ENCODE measurements at regions not wholly inside any gene's neighbourhood (a gene's known extent, or its start where the extent isn't known, plus 50 kb on each side); places are given as distances from the start of the nearest gene placed in this dataset.
"Not testable (repeated sequence)": the region's sequence is repeated elsewhere in the genome, so short reads cannot be mapped to it uniquely, and the experiment has no call there.

DNA sequence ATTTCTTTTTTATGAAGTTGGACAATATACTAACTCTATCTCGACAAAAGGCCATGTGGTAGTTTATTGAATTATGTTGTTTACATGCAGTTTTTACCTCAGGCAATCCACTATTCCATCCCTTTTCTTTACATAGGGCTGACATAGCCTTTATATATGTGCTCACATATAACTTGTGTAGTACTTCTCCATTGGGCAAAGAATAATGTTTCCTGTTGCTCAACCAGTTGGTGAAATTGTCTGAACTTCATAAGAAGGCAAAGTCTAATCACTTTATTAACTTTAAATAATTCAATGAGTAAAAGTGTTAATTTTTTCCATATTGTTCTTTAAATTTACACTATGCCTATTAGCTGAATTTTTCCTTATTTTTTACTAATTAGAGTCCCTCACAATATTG is 1272.1 kb downstream of the EPHA7 start:
- DNase-seq (ENCODE audit: low spot score): no peak

DNA sequence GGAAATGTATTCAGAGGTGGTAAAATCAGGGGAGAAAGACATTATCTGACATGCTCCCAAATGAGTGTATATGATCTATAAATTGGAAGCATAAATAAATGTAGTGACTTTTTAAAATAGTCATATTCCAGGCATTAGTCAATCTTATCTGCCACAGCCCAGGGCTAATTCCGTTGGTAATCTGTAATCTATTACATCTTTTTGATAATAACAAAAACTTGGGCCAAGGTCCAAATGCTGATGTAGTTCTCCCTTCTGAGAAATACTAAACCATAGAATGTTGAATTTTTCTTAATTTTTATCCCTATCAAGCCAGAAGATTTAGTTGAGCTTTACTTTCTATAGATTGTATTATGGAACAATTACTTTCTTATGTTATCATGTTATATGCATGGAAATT is 1279.8 kb downstream of the EPHA7 start:
- DNase-seq (ENCODE audit: low spot score): no peak

DNA sequence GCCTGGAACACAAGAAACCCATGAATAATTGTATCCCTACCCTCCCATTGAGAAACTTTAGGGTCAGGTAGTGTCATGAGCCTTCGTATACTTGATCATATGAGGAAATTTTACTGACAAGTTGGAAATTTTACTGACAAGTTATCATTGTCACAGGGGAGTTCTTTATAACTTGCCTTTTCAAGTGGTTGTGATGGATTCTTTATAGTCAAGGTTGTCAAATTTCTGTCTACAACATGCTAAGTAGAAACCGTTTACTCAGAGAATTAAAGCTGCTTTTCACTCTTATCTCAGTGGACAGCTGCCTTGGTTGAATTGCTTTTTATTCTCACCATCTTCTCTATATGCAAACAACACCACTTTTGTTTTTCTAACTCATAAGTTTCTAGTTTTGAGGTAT is 1286.4 kb downstream of the EPHA7 start:
- DNase-seq (ENCODE audit: low spot score): no peak

DNA sequence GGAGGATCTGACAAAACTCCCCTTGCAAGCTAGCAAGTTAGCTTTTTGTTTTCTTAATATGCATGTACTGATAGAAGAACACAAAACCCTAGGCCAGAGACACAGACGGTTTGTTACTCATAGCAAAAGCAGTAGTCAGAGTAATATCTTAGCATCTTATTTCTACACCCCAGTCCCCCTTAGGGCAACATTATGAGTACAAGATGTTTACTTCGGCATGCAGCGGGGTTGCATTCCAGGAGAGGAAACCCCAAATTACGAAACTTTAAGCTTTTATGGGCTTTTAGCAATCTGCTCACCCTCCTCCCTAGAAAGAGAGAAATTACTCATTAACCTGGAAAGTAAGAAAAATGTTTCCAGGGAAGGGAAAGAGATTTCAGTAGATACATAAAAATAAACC is 1286.9 kb downstream of the EPHA7 start:
- no peak for DNase-seq (ENCODE audit: low spot score)

DNA sequence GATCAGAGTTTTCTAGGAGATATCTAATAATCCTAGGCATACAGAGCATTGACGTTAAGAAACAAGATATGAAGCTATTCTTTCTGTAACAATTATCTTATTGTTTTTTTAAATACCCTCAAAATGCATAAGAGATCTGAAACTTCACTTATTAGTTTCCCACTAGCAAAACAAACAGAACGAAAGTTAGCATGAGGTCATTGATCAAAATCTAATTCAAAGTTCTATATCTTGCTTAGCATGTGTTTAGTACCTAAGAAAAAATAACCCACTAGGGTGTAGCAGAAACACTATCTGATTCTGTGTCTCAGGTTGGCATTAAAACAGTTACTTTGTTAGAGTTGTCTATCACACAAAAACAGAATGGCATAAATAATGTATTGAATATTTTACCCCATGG is 1288.4 kb downstream of the EPHA7 start:
- no peak for DNase-seq (ENCODE audit: low spot score)

DNA sequence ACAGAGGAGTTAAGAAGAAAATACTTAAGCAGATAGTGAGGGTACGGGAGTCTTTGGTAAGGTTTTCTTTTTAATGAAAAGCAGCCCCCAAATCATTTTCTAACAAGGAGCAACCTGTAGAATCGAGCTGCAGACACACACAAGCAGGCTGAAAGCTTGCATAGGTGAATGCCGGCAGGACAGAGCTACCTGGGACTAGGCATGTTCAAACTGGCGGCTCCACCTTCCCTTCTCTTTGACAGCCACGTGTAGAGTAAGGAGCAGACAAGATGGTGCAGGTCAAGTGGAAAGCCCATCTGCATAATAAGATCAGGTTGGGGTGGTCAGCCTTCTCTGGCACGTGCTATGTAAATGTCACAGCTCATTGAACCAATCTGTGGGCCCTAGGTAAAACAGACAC is 1292.4 kb downstream of the EPHA7 start:
- DNase-seq (ENCODE audit: low spot score): no peak

DNA sequence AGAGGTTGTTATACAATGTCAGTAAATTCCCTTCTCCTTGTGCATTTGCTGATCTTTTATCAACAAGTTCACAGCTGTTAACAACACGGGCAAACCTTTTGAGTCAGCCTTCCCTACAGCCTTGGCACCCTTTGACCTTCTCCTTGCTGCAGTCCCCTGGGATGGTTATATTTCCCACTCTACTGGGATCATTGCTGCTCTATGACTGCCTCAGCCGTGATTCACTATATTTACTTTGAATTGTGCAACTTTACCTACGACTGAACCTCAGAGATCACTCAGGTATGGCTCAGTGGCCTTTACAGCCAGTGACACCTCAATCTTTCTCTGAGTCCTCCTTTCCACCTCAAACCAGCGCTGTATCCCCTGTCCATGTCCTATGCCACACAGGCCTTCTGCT is 1293.3 kb downstream of the EPHA7 start:
- DNase-seq (ENCODE audit: low spot score): peak; percentile 25

DNA sequence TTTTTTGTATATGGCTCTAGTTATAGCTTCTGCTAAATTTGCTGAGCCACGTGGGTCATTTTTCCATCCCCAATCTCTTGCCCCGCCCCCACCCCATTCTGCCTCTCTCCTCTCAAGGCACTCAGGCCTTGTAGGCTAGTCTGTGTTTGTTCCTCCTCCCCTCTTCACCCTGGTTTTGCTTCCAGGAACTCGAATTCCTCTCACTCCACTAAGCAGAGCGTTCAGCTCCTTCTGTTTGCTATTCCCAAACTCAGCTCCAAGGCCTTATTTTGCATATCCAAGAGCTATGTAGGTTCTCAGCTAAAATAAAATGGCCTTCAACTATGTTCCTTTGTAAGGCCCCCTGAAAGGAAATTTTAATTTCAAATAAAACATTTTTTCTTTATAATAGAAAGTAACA is 1293.7 kb downstream of the EPHA7 start:
- no peak for DNase-seq (ENCODE audit: low spot score)

DNA sequence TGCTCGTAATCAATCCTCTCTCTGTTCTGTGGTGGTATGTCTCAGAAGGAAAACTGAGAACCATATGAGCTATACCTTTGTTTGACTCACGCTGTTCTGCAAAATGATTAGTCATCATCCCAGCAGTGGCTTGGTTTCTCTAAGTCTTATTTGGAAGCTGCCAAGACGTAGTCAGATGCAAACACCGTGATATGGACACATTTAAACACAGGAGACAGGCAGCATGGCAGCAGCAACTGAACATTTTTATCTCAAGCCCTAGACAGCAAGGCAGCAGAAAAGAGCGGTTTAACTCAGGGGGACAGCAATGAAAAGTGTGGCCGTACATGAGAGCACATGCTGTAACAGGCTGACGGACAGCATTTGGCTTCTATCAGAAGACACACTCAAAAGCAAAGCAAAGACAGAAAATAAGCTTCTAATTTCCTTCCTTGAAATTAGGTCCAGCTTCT is 1295.1 kb downstream of the EPHA7 start:
- no peak for DNase-seq (ENCODE audit: low spot score)

DNA sequence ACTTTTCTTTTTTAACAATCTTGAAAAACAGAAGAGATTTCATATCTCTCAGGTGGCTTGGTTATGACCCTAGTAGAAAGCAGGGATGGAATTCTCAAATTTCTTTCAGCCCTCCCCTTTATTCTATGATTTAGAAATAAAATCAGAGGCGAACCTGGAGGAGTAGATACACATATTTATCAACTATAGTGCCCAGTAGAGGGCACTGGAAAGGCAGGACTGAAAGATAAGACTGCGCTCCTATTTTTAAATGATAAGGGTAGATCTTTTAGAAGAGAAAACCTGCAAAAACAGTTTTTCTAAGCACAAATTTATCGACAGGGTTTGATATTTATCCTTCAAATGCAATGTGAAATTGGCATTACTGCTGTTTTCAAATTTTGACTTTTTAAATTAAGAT is 1296.6 kb downstream of the EPHA7 start:
- peak; percentile 7 for DNase-seq (ENCODE audit: low spot score)

DNA sequence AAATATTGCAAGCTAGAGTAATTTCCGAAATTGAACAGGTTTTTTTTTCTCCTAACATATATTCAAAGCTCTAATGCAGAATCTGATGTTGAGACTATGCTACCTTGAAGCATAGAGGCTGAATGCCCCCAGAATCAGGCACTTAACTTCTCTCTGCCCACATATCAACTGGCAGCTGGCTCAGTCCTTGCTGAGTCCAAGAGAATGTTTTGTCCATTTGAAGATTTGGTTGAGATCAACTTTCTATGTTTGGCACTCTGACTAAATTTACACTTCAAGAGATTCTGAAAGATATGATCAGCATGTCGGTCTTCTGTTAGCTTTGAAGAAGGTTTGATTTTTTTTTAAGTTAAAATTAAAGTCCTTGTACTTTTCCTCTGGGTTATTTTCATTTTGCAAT is 1298.1 kb downstream of the EPHA7 start:
- no peak for DNase-seq (ENCODE audit: low spot score)

DNA sequence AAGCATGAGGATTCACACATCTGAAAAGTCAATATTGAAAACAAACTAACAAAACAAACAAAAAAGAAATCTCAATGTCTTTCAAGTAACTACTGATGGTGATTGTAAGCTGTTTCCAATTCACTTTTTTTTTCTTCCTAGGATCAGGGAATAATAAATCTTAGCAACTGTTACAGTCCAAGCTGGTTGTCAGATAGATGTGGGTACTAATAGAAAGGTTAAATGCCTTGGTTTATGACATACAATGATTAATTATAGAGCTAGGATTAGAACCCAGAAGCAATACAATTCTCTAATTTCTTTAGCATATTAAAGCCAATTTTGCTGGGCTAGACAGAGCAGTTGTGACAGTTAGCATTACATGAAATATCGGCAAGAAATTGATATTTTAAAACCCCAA is 1301.6 kb downstream of the EPHA7 start:
- no peak for DNase-seq (ENCODE audit: low spot score)

DNA sequence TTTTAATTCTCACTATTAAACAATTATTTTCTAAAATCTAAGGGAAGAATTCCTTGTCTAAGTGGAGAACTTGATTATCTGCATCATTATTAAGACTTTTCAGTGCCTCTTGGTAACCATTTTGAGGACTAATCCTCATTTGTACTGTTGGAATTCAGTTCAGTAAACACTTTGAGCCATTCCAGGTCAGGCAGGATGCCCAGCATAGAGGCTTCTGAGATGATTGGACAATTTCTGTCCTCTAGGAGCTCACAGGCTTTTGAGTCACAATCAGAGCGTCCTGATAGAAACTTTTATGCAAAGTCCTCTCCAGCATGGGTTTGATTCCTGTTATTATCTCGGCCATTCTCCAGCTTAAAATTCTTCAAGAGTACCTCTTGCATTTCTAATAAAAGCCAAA is 1304.6 kb downstream of the EPHA7 start:
- no peak for DNase-seq (ENCODE audit: low spot score)

DNA sequence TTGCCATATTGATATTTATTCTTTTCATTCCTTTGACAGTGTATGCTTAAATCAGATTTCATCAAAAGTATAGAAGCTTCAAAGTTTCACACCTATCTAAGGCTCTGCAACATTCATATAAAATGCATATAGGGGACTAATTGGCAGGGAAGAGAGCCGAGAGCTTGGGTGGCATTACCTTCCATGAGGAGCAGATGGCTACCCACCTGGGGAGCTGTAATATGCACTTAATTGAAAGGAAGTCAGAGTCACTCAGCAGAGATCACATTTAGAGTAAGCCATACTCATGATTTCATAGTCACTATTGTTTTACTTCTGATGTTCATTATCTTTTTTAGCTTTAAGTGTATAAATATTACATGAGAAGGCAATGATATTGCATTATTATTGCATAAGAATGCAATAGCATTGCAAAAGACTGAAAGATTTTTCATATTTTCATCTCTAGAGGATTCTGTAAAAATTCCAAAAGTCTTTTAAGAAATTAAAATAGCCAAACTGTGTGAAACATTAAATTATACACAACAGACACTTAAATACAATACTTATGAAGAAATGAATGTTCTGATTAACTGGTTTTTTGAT is 1305.2 kb downstream of the EPHA7 start:
- no peak for DNase-seq (ENCODE audit: low spot score)

DNA sequence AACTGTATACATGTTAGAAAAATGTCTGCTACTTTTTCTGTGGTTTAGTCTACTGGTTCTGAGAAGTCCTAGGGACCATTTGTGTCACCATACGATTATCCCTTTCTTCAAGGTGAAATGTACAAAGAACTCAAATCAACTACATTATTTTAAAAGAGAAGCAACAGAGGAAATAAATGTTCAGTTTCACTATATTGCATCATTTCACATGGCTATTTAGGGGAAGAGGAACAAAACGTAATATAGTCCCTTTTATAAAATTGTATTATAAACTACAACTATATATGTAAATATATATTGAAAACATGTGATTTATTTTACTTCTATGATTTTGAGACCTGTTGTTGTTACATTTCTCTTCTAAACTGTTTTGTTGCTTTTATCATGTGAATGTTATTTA is 1308.0 kb downstream of the EPHA7 start:
- DNase-seq (ENCODE audit: low spot score): no peak

DNA sequence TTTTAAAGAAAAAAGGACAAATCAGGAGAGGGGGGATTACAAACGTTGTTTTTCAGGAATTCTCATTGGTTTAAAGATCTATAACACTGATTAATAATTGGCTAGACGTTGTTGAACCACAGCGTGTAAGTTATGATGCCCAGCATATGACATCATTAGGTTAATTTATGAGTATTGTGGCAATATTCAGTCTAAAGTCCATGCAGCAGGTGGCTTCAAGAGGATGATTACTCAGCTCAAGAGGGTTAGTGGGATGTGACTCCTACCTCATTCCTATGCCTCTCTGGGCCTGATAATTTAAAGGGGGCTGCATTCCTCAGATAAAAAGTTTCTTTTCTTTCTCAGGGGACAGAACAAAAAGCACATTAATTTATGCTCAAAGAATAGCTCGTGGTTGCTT is 1309.0 kb downstream of the EPHA7 start:
- no peak for DNase-seq (ENCODE audit: low spot score)

DNA sequence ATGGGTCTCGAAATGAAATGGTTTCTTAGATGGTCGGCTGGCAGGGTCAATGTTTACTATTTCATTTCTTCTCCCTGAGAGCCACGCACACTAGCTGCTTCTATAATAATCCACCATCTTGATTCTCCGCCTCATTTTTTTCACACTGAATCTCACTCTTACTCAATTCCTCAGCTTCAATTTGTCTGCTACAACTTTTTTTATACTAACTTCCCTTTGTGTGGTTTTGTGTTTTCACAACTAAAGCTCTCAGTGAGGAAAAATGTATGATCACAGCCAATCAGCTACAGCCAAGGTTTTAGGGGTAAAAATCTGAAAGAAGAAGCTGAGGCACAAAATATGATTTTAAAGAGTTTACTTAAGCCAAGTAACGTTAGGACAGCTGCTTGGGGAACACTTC is 1309.4 kb downstream of the EPHA7 start:
- no peak for DNase-seq (ENCODE audit: low spot score)

DNA sequence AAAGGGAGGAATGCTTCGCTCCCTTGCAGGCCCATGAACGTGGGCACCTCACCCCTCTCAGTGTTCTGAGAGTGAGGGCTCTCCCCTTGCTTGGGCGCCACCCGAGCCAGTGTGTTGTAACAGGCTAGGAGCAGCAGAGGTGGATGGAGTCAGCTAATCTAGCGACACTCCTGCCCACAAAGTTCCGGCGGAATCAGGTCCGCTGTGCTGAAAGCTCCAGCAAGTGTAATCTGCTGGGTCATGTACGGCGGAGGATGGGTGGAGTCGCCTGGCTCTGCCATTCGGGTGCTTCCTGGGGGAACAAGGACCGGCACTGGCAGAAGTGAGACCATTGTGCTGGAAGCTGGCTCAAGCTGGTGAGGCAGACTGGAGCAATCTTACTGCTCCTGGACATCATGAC is 1310.1 kb downstream of the EPHA7 start:
- DNase-seq (ENCODE audit: low spot score): no peak

DNA sequence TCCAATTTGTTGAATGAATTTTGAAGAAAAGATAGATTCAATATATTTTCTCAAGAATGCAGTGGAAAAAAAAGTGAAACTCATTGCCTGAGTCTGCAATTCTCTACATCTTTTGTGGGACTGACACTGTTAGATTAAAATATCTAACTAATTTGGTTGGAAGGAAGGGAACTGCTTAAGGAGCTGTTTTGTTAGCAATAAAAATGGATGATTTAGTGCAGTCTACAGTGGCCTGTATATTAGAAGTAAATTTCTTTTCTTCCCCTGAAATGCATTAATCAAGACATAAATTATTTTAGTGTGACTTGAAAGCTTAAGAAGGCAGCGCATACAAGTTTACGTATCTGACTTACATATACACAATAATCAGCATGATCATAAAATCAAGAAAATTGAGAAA is 1332.6 kb downstream of the EPHA7 start:
- no peak for DNase-seq (ENCODE audit: low spot score)

DNA sequence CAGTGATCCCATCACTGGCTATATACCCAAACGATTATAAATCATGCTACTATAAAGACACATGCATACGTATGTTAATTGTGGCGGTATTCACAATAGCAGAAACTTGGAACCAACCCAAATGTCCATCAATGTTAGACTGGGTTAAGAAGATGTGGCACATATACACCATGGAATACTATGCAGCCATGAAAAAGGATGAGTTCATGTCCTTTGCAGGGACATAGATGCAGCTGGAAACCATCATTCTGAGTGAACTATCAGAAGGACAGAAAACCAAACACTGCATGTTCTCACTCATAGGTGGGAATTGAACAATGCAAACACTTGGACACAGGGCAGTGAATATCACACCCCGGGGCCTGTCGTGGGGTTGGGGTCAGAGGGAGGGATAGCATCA is 1335.4 kb downstream of the EPHA7 start:
- DNase-seq (ENCODE audit: low spot score): not testable (repeated sequence)

DNA sequence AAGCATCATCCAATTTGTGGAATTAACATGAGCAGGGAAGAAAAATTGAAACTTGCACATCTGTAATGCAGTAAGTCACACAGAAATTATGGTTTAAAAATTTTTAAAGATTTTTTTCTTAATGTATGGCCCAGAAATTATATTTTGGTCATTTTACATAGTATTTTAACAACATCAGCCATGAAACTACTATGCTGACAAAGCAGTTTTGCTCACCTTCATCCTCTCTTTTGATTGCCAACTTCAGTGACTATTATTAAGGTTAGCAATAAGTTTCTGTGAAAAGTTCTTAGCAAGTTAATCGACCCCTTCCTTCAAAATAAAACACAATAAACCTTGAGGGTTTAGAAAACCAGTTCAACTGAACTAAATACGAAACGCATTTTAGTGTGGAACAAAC is 1347.0 kb downstream of the EPHA7 start:
- DNase-seq (ENCODE audit: low spot score): no peak

DNA sequence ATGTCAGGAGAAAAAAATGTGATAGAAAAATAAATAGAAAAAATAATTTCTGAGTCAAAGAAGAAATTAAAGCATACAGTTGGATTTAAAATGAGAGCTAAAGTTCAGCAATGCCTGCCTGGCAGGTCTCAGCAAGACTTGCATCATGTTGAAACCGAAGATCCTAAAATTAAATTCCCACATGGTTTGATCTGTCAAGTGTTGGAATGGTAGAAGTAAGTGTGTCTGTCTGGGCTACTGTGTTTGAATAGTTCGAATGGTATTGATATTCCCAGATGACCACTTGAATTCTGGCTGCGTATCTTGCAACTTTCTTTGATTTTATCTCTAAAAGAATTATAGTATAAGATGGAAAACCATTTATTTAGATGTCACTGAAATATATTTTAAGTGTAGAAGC is 1349.6 kb downstream of the EPHA7 start:
- no peak for DNase-seq (ENCODE audit: low spot score)

DNA sequence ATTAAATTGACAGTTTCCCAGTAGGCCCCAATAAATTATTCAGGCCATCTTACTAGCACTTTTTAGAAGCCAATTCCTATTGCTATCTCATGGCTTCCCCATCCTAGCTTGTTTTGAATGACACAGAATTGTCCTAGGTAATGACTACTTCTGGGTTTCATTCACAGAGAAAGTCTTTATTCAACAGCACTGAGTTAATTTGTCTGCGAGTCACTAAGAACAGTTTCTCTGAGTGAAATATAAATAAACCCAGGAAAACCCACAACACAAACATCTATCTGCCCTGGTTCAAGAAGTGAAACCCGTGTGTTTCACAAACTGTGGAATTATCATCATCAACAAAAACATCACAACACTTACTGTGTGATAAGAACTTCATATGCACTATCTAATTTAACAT is 1366.8 kb downstream of the EPHA7 start:
- no peak for DNase-seq (ENCODE audit: low spot score)

DNA sequence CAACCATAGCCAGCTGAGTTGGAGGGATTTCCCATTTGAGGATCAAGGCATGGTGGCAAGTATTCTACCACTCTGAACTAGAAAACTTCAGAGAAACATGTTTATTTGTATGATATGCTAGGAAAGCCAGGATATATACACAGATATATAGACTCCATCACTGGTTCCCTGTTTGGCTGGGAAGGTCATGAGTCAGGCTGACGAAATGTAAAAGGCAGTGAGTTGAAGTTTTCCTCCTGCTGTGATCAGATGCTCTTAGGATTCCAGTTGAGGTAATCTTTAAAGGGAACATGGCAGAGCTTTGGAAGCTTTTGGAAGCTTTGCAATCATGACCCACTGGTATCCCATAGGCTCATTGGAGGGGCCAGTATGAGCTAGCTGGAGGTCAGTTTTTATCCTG is 1369.1 kb downstream of the EPHA7 start:
- no peak for DNase-seq (ENCODE audit: low spot score)

DNA sequence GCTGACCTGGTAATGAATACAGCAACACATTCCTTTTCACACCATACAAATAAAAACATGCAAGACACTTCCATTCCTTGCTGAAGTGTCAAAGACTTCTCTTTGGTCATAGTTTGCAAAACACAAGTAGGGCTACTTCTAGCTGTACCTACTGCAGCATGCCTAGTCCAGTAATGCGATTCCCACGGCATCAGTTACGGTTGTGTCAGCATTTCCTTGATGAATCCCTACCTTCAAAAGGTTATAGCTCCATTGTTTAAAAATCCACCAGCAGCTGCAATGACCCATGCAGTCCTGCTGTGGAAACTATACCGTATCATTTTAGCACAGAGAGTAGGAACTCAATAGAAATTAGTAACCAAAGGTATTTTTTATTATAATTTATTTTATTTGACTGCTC is 1371.5 kb downstream of the EPHA7 start:
- no peak for DNase-seq (ENCODE audit: low spot score)
